Keratinocyte (primary cell): ENCODE measurements at regions not wholly inside any gene's neighbourhood (a gene's known extent, or its start where the extent isn't known, plus 50 kb on each side); places are given as distances from the start of the nearest gene placed in this dataset.

Source experiments
- DNase-seq: peaks from one replicate; pipeline ENCODE4 v3.0.0-alpha.2; 2011; ENCODE audit warnings: low read depth, missing footprints, low spot score
- FAIRE-seq: peaks from 2 replicates; lab custom pipeline; 2011; peaks lifted over from hg19 to GRCh38; lab: Jason Lieb, UNC
- H2AFZ ChIP-seq: 2 replicates; pipeline ENCODE4 v1.6.0; 2012; ENCODE audit warnings: low read length, control low read depth, inconsistent platforms; ENCODE audit not compliant: control insufficient read depth
- H3K27ac ChIP-seq: 2 replicates; pipeline ENCODE4 v1.5.1; 2011; ENCODE audit warnings: low read length; ENCODE audit not compliant: control insufficient read depth, insufficient read depth
- H3K27me3 ChIP-seq: 3 replicates; pipeline ENCODE4 v1.6.0; 2011; ENCODE audit warnings: low read length; ENCODE audit not compliant: control insufficient read depth, insufficient read depth; ENCODE audit errors: extremely low read depth
- H3K36me3 ChIP-seq, 2 experiments: 2 replicates in 1 of 2; 3 replicates in 1 of 2; pipeline ENCODE4 v1.5.1; 2011; ENCODE audit warnings: low read length in 2 of 2, mild to moderate bottlenecking in 1 of 2; ENCODE audit not compliant: control insufficient read depth in 2 of 2, insufficient read depth in 2 of 2; ENCODE audit errors: extremely low read depth in 1 of 2
- H3K4me1 ChIP-seq: 3 replicates; pipeline ENCODE4 v1.5.1; 2011; ENCODE audit warnings: low read length; ENCODE audit not compliant: control insufficient read depth, insufficient read depth; ENCODE audit errors: extremely low read depth
- H3K4me2 ChIP-seq: 3 replicates; pipeline ENCODE4 v1.6.0; 2011; ENCODE audit warnings: low read depth, low read length; ENCODE audit not compliant: control insufficient read depth, insufficient read depth; ENCODE audit errors: extremely low read depth
- H3K4me3 ChIP-seq, 3 experiments: fragments of 200-600 bp in 1 of 3; sonication (generic) in 1 of 3; 2 replicates in 2 of 3; 3 replicates in 1 of 3; pipeline ENCODE4 v1.5.1; 2011 to 2016; ENCODE audit warnings: low read length in 3 of 3, mild to moderate bottlenecking in 3 of 3, control low read depth in 2 of 3, inconsistent platforms in 1 of 3, low read depth in 1 of 3, mixed read lengths in 1 of 3, mixed run types in 1 of 3, moderate library complexity in 1 of 3; ENCODE audit not compliant: control insufficient read depth in 2 of 3, insufficient read depth in 2 of 3; ENCODE audit errors: extremely low read depth in 1 of 3
- H3K79me2 ChIP-seq: 2 replicates; pipeline ENCODE4 v1.6.0; 2012; ENCODE audit warnings: low read length; ENCODE audit not compliant: control insufficient read depth, insufficient read depth
- H3K9ac ChIP-seq: 3 replicates; pipeline ENCODE4 v1.6.0; 2011; ENCODE audit warnings: low read length; ENCODE audit not compliant: control insufficient read depth, insufficient read depth; ENCODE audit errors: extremely low read depth
- H3K9me1 ChIP-seq: 3 replicates; pipeline ENCODE4 v1.6.0; 2011; ENCODE audit warnings: low read length; ENCODE audit not compliant: control insufficient read depth, insufficient read depth; ENCODE audit errors: extremely low read depth
- H3K9me3 ChIP-seq: 2 replicates; pipeline ENCODE4 v1.5.1; 2012; ENCODE audit warnings: low read depth, low read length; ENCODE audit not compliant: control insufficient read depth
- H4K20me1 ChIP-seq: 3 replicates; pipeline ENCODE4 v1.6.0; 2011; ENCODE audit warnings: low read length; ENCODE audit not compliant: control insufficient read depth, insufficient read depth; ENCODE audit errors: extremely low read depth
- CTCF ChIP-seq, 3 experiments: IDR thresholded peaks in 1 of 3; conservative IDR thresholded peaks in 1 of 3; optimal IDR thresholded peaks in 1 of 3; 2 replicates in 2 of 3; 3 replicates in 1 of 3; pipeline versions ENCODE3 to v1.5.1; 2011; ENCODE audit warnings: low read length in 3 of 3, mild to moderate bottlenecking in 3 of 3, moderate library complexity in 2 of 3, control low read depth in 1 of 3, inconsistent platforms in 1 of 3; ENCODE audit not compliant: insufficient read depth in 2 of 3; ENCODE audit errors: extremely low read depth in 1 of 3
- EZH2 ChIP-seq: IDR thresholded peaks from one replicate; pipeline ENCODE4 v1.6.1; 2012; ENCODE audit warnings: inconsistent platforms, mild to moderate bottlenecking, low read length, moderate library complexity
- dilution Hi-C: fragments of 300-500 bp; cut with MboI; formaldehyde crosslinking; loops from one replicate; pipeline ENCODE4 v1.7.0; 2020; ENCODE audit warnings: low sequenced_read_pairs; ENCODE audit not compliant: extremely low pct_ligation_motif_present

- H3K9me1 ChIP-seq, result no peaks in the 10 kb centered on the region
- no peak overlapping the region for H3K27ac ChIP-seq
- no peaks in the 10 kb centered on the region for H3K36me3 ChIP-seq
- H3K9me3 ChIP-seq, result peaks cover 2% of the 10 kb centered on the region
- no peaks in the 10 kb centered on the region for H3K27me3 ChIP-seq
- dilution Hi-C loops, result no loop called here
- TF ChIP-seq CTCF (optimal IDR thresholded peaks at IDR 0.05 in 1 of 3, IDR thresholded peaks at IDR 0.05 in 1 of 3, conservative IDR thresholded peaks at IDR 0.05 in 1 of 3; ENCODE audit: extremely low read depth in 1 of 3, insufficient read depth in 2 of 3, low read length in 3 of 3) (no peak), EZH2 (no peak)
- no peaks in the 10 kb centered on the region for H4K20me1 ChIP-seq
- no peak for DNase-seq
- no peak overlapping the region for H3K9ac ChIP-seq
- peak; percentile 70 for FAIRE-seq
- peaks cover 7% of the 10 kb centered on the region for H3K4me1 ChIP-seq
- no peak overlapping the region for H2AFZ ChIP-seq
- peak overlapping the region; percentile 9 for H3K4me2 ChIP-seq
- H3K4me3 ChIP-seq, result no peak overlapping the region
- no peaks in the 10 kb centered on the region for H3K79me2 ChIP-seq
These were observed 347.2 kb upstream of the DCN start for GRCh38 chr12:91529829-91530228.

- no peaks in the 10 kb centered on the region for H4K20me1 ChIP-seq
- DNase-seq (no peak), FAIRE-seq (no peak)
- H3K4me1 ChIP-seq, result no peaks in the 10 kb centered on the region
- dilution Hi-C loops, result no loop called here
- H3K9ac ChIP-seq, result no peak overlapping the region
- no peak overlapping the region for H3K4me3 ChIP-seq
- no peaks in the 10 kb centered on the region for H3K79me2 ChIP-seq
- H3K9me3 ChIP-seq, result no peaks in the 10 kb centered on the region
- no peaks in the 10 kb centered on the region for H3K27me3 ChIP-seq
- H3K4me2 ChIP-seq, result no peak overlapping the region
- H2AFZ ChIP-seq, result no peak overlapping the region
- no peaks in the 10 kb centered on the region for H3K36me3 ChIP-seq
- no peak for TF ChIP-seq EZH2
- TF ChIP-seq CTCF (optimal IDR thresholded peaks at IDR 0.05 in 1 of 3, IDR thresholded peaks at IDR 0.05 in 1 of 3, conservative IDR thresholded peaks at IDR 0.05 in 1 of 3; ENCODE audit: extremely low read depth in 1 of 3, insufficient read depth in 2 of 3, low read length in 3 of 3), result no peak
- H3K9me1 ChIP-seq, result no peaks in the 10 kb centered on the region
- H3K27ac ChIP-seq, result no peak overlapping the region
These were observed 341.2 kb upstream of the DCN start for GRCh38 chr12:91523831-91524230.
